ENCODE measurements at regions not wholly inside any gene's neighbourhood (a gene's known extent, or its start where the extent isn't known, plus 50 kb on each side); places are given as distances from the start of the nearest gene placed in this dataset.

DNA sequence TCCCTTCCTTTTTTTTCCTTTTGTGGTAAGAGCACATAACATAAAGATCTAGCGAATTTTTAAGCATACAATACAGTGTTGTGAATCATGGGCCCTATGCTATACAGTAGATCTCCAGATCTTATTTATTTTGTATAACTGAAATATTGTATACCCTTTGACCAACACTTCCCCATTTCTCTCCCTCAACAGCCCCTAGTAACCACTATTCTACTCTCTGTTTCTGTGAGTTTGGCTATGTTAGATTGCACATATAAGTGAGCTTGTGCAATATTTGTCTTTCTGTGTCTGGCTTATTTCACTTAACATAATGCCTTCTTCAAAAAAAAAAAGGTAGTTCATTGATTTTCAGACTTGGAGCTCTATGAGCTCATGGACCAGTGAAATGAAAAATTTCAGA lies 180.5 kb downstream of the C11orf91 start:
- no peak for DNase-seq

- no peak for DNase-seq
Measured at GRCh38 chr11:33515347-33515746, 185.3 kb downstream of the C11orf91 start.

- DNase-seq = no peak
Measured at GRCh38 chr11:33514079-33514925, 186.3 kb downstream of the C11orf91 start.

- DNase-seq = no peak
Measured at GRCh38 chr11:33509632-33510031, 191.0 kb downstream of the C11orf91 start.

- no peak for DNase-seq
Measured at GRCh38 chr11:33507967-33508366, 192.7 kb downstream of the C11orf91 start.

DNA sequence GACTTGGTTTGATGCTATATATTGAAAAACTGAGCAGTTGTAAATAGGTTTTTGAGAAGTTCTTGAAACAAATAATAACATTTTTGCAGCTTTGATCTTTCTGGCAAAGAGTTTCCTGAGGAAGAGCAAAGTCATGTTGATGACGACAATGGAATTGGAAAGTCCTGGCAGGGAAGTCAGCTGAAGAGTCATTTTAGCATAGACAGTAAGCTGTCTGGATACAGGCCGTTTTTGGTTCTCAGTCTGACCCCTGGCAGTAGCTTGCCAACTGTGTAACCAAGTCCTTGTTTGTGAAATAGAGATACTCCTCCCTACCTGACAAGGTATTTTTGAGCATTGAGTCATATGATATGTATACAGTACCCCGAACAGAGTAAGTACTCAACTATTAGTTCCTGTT lies 193.3 kb downstream of the C11orf91 start:
- DNase-seq = no peak

- no peak for DNase-seq
Measured at GRCh38 chr11:33505093-33505492, 195.5 kb downstream of the C11orf91 start.

DNA sequence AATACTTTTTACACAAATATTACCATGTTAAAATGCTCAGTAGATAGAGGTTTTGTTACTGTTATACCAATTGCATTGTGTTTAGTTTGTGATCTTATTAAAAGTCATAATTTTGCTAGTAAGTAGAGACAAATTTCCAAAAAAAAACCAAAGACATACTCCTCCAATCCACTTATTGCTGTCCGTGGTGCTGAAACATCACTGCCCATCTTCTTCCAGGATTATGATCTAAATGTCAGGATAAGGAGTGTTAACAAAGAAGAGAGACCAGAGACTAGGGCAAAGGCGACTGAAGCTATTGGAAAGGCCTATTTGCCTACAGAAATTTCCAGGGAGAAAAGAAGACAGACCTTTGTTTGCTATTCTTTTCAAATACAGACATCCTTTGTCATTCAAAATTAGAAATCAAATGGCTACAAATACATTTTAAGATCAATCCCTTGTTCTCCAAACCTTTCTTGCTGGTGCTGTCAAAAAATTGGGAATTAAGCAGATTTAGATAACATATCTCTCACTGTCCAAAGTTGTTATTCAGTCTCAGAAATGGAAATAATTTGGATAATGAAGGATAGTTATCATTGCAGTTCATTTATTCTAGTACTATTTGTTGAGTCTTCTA lies 199.7 kb downstream of the C11orf91 start:
- DNase-seq = no peak

DNA sequence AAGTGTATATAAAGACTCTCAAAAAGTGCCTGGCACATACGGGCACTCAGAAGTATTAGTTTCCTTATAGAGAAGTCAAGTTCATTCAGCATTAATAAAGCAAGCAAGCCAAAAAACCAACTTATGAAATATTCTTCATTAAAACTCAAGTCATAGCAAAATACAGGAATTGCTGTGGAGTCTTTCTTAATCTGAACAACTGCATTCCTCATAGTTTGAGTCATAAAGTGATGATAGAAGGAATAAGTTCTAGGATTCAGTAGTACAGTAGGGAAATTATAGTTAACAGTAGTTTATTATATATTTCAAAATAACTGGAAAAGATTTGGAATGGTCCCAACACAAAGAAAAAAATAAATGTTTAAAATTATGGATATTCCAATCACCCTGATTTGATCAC lies 200.3 kb downstream of the C11orf91 start:
- DNase-seq = no peak

- DNase-seq = no peak
Measured at GRCh38 chr11:33492596-33492995, 208.0 kb downstream of the C11orf91 start.

GRCh38 chr11:33490842-33491370 lies 209.7 kb downstream of the C11orf91 start:
- no peak for DNase-seq

- DNase-seq = no peak
Measured at GRCh38 chr11:33488971-33489370, 211.7 kb downstream of the C11orf91 start.

DNA sequence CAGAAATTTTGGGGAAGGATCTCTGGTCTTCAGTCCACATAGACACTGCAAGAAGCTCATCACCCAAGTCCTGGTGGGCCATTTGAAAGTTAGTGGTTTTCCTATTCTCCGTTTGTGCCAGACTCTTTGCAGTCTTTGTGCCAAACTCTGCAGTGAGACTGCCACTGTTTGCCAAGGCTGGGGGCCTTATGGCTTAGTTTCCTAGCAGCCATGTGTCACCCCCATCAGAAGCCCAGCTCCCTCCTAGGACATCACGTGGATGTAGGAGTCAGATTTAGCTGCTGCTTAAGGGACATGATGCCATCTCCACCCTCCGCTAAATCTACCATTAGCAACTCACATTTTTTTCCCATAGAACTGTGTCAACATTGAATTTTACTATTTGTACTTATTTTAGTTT lies 220.0 kb downstream of the C11orf91 start:
- DNase-seq = no peak

DNA sequence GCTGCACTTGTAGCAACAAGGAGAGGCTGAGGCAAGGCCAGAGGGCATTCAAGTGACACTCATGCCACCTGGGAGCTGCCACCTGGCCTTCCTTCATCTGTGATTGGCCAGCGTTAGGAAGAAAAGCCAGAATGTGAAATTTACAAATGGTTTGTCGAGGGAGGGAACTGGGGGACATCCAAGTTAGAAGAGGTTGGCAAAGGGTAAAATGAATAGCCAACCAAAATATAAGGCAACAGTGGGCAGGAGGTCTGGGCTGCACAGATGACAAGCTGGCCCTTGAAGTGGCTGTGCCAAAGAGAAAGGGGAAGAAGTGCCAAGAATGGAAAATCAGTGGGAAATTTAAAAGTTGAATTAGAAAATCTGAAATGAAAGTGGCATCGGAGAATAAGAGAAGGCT lies 221.4 kb downstream of the C11orf91 start:
- DNase-seq = no peak

- no peak for DNase-seq
Measured at GRCh38 chr11:33478111-33478573, 221.0 kb downstream of the HIPK3 start.

GRCh38 chr11:33476945-33477606 lies 219.9 kb downstream of the HIPK3 start:
- DNase-seq = no peak

GRCh38 chr11:33475993-33476392 lies 218.8 kb downstream of the HIPK3 start:
- no peak for DNase-seq

GRCh38 chr11:33474866-33475265 lies 217.7 kb downstream of the HIPK3 start:
- DNase-seq = no peak

GRCh38 chr11:33471541-33471940 lies 214.4 kb downstream of the HIPK3 start:
- DNase-seq = no peak

DNA sequence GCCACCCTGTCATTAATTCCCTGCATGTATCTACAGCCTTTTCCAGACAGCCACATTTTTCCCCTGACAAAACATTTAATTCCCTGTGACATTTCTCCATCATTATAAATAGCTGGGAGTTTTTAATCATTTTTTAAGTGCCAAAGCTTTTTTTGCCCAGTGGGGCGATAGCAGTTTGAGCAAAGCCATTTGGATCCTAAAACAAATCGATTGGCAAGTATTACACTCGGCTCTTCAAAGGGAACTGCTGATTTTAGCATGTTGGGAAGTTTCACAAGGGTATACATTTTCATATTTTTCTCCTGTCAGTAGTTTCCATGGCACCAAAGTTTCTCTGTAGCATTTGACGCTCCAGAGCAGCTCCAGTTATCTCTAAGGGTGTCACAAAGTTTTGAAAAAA lies 210.8 kb downstream of the HIPK3 start:
- no peak for DNase-seq

- no peak for DNase-seq
Measured at GRCh38 chr11:33463059-33463458, 205.9 kb downstream of the HIPK3 start.

DNA sequence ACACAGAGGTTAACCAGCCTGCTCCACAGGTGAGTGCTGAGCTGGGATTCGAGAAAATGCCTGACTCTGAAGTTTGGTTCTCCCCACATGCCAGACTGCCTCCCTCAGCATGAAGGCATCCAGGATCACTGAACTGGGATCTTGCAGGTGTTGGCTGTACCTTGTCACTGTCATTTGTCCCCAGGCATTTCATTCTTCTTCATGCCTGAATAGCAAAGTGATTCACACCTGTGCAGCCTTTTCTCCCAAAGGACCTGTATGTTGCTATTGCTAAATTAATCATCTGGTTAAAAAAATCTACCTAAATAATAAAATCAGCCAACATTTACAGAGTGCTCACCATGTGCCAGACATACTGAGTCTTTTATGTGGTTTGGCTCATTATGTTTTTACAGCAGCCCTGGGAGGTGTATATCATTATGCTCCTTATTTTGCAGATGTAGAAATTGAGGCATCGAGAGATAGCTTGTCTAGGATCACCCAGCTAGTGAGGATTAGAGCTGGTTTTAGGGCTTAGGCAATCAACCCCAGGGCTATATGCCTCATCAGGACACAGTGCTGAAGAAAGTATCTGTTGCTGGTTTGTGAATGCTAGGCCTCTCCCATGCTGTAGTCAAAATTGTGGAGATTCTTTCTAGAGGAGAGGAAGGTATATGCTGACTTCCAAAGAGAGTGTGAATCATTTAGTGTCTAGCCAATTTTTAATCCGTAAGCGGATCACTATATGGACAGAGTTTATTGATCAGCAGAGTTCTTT lies 204.4 kb downstream of the HIPK3 start:
- no peak for DNase-seq

- DNase-seq = no peak
Measured at GRCh38 chr11:33457948-33458347, 200.8 kb downstream of the HIPK3 start.

All from CD4-positive, alpha-beta T cell treated with Interleukin-4 for 1 hour (primary cell).